RWPE2 (cell line): ENCODE measurements at regions not wholly inside any gene's neighbourhood (a gene's known extent, or its start where the extent isn't known, plus 50 kb on each side); places are given as distances from the start of the nearest gene placed in this dataset.

Source experiments
- ATAC-seq: fragments of 200-7000 bp; cut with Tn5 transposase; 3 replicates; pipeline ENCODE4 v1.9.1; 2021; ENCODE audit warnings: low read depth
- DNase-seq: peaks from one replicate; pipeline ENCODE4 v3.0.0-alpha.2; 2020; ENCODE audit warnings: low spot score
- H3K27ac ChIP-seq: fragments of 450-650 bp; 2 replicates; pipeline ENCODE4 v1.5.1; 2017; ENCODE audit warnings: mild to moderate bottlenecking; ENCODE audit not compliant: poor library complexity, severe bottlenecking
- H3K27me3 ChIP-seq: fragments of 250-450 bp; sonication (Bioruptor Pico); 2 replicates; pipeline ENCODE4 v1.5.1; 2021; ENCODE audit warnings: mild to moderate bottlenecking, moderate library complexity; ENCODE audit not compliant: insufficient read depth, poor library complexity, severe bottlenecking
- H3K36me3 ChIP-seq: fragments of 250-450 bp; sonication (Bioruptor Pico); 2 replicates; pipeline ENCODE4 v1.5.1; 2020; ENCODE audit warnings: low read depth, mild to moderate bottlenecking, moderate library complexity
- H3K4me1 ChIP-seq: fragments of 250-450 bp; sonication (Bioruptor Pico); 2 replicates; pipeline ENCODE4 v1.5.1; 2021; ENCODE audit warnings: mild to moderate bottlenecking, moderate library complexity; ENCODE audit not compliant: insufficient read depth, poor library complexity, severe bottlenecking
- H3K4me3 ChIP-seq: fragments of 250-450 bp; sonication (Bioruptor Pico); 2 replicates; pipeline ENCODE4 v1.5.1; 2021; ENCODE audit warnings: mild to moderate bottlenecking, moderate library complexity; ENCODE audit not compliant: severe bottlenecking
- H3K9me3 ChIP-seq: fragments of 250-450 bp; sonication (Bioruptor Pico); 2 replicates; pipeline ENCODE4 v1.5.1; 2021; ENCODE audit warnings: mild to moderate bottlenecking, moderate library complexity; ENCODE audit not compliant: severe bottlenecking
- TF ChIP-seq, protein P1 (sequence below): fragments of 450-650 bp; IDR thresholded peaks from one replicate; pipeline ENCODE4 v1.5.1; 2017; ENCODE audit warnings: mild to moderate bottlenecking, moderate library complexity; ENCODE audit not compliant: poor library complexity, severe bottlenecking

DNA sequence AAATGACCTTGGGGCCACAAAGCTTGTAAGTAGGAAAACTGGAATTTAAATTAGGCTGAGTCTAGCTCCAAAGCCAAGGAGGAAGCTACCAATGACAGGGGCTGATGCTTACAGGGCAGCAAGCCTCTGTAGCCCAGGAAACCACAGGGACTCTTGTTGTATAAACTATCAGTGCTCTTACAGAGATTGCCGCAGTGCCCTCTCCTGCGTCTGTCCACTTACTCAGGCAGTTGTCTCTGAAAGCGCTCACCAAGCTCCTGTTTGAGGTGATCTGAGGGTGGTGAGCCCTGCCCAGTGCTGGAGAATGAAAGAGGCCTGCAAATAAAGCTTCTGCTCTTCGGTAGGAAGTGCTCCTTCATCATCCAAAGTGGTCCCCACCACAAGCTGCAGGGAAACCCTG lies 498.8 kb downstream of the ARHGEF28 start:
- ATAC-seq (no peak), DNase-seq (no peak)
- no peaks in the 10 kb centered on the region for H3K36me3 ChIP-seq
- no peaks in the 10 kb centered on the region for H3K27me3 ChIP-seq
- TF ChIP-seq, protein P1, sequence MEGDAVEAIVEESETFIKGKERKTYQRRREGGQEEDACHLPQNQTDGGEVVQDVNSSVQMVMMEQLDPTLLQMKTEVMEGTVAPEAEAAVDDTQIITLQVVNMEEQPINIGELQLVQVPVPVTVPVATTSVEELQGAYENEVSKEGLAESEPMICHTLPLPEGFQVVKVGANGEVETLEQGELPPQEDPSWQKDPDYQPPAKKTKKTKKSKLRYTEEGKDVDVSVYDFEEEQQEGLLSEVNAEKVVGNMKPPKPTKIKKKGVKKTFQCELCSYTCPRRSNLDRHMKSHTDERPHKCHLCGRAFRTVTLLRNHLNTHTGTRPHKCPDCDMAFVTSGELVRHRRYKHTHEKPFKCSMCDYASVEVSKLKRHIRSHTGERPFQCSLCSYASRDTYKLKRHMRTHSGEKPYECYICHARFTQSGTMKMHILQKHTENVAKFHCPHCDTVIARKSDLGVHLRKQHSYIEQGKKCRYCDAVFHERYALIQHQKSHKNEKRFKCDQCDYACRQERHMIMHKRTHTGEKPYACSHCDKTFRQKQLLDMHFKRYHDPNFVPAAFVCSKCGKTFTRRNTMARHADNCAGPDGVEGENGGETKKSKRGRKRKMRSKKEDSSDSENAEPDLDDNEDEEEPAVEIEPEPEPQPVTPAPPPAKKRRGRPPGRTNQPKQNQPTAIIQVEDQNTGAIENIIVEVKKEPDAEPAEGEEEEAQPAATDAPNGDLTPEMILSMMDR = no peak
- H3K4me1 ChIP-seq = peaks cover 19% of the 10 kb centered on the region
- H3K4me3 ChIP-seq = no peak overlapping the region
- H3K9me3 ChIP-seq = no peaks in the 10 kb centered on the region
- H3K27ac ChIP-seq = no peak overlapping the region

DNA sequence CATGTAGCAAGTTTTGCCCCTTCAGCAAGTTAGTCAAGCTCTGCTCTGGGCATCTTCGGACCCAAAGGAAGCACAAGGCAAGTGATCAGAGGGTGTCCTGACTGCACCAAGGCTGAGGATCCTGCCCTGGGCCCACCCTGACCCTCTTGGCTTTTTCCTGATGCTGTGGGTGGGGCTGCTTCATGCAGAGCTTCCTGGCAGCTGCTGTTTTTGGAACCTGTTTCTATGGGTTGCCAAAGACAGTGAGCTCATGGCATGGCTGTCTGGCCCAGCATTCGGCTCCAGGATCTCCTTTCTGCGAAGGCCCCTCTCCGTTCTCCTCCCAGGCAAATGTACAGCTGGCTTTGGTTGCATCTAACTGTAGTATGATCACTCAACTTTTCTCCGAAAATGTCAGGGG lies 497.9 kb downstream of the ARHGEF28 start:
- no peaks in the 10 kb centered on the region for H3K36me3 ChIP-seq
- DNase-seq (no peak), ATAC-seq (no peak)
- TF ChIP-seq, protein P1 = no peak
- no peaks in the 10 kb centered on the region for H3K27me3 ChIP-seq
- H3K9me3 ChIP-seq = no peaks in the 10 kb centered on the region
- H3K4me3 ChIP-seq = no peak overlapping the region
- no peak overlapping the region for H3K27ac ChIP-seq
- peaks cover 19% of the 10 kb centered on the region for H3K4me1 ChIP-seq

DNA sequence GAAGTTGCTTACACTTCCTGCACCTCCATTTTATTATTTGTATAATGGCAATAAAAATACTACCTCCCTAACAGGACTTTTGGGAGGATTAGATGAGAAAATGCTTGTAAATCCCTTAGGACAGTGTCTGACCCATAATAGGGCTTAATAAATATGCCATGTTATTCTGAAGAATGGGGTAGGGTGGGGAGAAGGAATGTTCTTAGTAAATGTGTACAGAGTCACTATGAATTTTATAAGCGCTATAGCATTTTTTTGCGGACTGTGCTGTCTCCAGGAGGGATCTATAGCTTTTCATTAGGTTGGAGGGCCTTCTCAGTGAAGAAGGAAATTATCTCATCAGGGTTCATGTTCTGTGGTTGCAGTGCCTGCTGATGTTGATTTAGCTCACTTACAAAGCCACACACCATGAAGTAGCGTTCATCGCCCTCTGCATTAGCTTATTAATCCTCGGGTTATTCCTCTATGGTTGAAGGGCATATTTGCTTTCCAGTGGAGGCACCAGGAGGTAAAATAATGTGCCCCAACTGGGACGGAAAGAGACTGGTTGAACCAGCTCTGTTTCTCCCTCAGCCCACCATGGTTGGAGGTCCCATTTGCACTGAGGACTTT lies 497.1 kb downstream of the ARHGEF28 start:
- Histone ChIP-seq H3K4me3 (no peak overlapping the region), H3K27me3 (no peaks in the 10 kb centered on the region), H3K36me3 (no peaks in the 10 kb centered on the region), H3K27ac (no peak overlapping the region), H3K9me3 (no peaks in the 10 kb centered on the region), H3K4me1 (peaks cover 16% of the 10 kb centered on the region)
- no peak for DNase-seq
- no peak for ATAC-seq
- TF ChIP-seq, protein P1 = no peak

DNA sequence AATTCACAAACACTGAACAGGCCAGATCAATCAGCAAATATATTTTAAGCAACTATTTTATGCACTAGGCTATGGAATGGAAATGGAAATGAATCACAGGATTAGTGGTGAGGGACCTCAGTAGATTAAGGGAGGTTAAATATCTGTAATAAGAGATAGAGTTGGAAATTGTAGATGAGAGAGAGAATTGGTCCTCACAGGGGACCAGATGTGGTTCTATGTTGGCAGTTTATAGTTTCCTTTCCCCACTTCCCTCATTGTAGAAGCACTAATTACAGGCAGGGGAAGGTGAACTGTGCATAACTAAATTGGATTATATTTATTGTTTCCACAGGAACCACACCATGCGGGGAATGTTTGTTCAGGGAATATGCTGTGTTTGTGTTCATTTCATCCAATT lies 496.2 kb downstream of the ARHGEF28 start:
- Histone ChIP-seq H3K27me3 (no peaks in the 10 kb centered on the region), H3K9me3 (no peaks in the 10 kb centered on the region), H3K36me3 (no peaks in the 10 kb centered on the region), H3K4me3 (no peak overlapping the region), H3K27ac (no peak overlapping the region), H3K4me1 (peaks cover 13% of the 10 kb centered on the region)
- DNase-seq = no peak
- no peak for ATAC-seq
- TF ChIP-seq, protein P1 = no peak

DNA sequence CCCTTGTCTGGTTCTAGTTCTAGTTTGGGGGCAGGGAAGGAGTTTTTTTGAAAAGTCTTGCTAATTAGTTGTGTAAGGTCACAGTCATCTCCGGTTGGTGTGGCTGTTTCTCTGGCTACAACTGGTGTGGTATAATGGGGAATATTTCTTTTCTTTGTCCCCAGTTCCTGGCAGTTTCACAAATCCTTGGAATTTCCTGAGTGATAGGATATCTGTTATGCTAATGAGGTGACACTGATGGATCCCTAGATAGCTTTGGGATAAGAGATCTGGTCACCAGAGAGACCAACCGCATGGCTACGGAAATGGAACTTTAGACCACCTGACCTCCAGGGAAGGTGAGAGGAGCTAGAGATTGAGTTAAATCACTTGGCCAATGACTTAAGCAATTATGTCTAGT lies 494.6 kb downstream of the ARHGEF28 start:
- ATAC-seq = no peak
- H3K9me3 ChIP-seq = no peaks in the 10 kb centered on the region
- no peaks in the 10 kb centered on the region for H3K36me3 ChIP-seq
- H3K27ac ChIP-seq = no peak overlapping the region
- H3K27me3 ChIP-seq = no peaks in the 10 kb centered on the region
- H3K4me3 ChIP-seq = no peak overlapping the region
- H3K4me1 ChIP-seq = no peaks in the 10 kb centered on the region
- DNase-seq = no peak
- TF ChIP-seq, protein P1 = no peak
